Activated CD8-positive, alpha-beta T cell treated with anti-CD3 and anti-CD28 coated beads for 36 hours (primary cell): ENCODE measurements at regions not wholly inside any gene's neighbourhood (a gene's known extent, or its start where the extent isn't known, plus 50 kb on each side); places are given as distances from the start of the nearest gene placed in this dataset.

Source experiments
- ATAC-seq: fragments of 200-7000 bp; cut with Tn5 transposase; one replicate; pipeline ENCODE4 v1.10.0; 2021; ENCODE audit warnings: mild to moderate bottlenecking, moderate library complexity
- CTCF ChIA-PET: fragments of 350-600 bp; sonication (Branson Sonifier 250); formaldehyde crosslinking; loops from one replicate; lab custom pipeline; 2021; ENCODE audit warnings: antibody characterized with exemption; lab: Charles Lee
- POLR2A ChIA-PET: fragments of 350-600 bp; sonication (Branson Sonifier 250); formaldehyde crosslinking; loops from one replicate; lab custom pipeline; 2021; ENCODE audit warnings: antibody characterized with exemption; lab: Charles Lee
- DNase-seq: peaks from one replicate; pipeline ENCODE4 v3.0.0-alpha.2; 2020
- H3K27ac Mint-ChIP-seq: one replicate; pipeline ENCODE4 v1.8.0; 2021; ENCODE audit warnings: mild to moderate bottlenecking, mixed read lengths
- H3K27me3 Mint-ChIP-seq: one replicate; pipeline ENCODE4 v1.8.0; 2021; ENCODE audit warnings: mixed read lengths
- H3K36me3 Mint-ChIP-seq: one replicate; pipeline ENCODE4 v1.8.0; 2021; ENCODE audit warnings: low read depth, mixed read lengths
- H3K4me1 Mint-ChIP-seq: one replicate; pipeline ENCODE4 v1.8.0; 2021; ENCODE audit warnings: low read depth, mixed read lengths
- H3K4me3 Mint-ChIP-seq: one replicate; pipeline ENCODE4 v1.8.0; 2021; ENCODE audit warnings: mild to moderate bottlenecking, moderate library complexity, mixed read lengths
- H3K9me3 Mint-ChIP-seq: one replicate; pipeline ENCODE4 v1.8.0; 2021; ENCODE audit warnings: mixed read lengths
- CTCF ChIP-seq: fragments of 200-600 bp; IDR thresholded peaks from one replicate; pipeline ENCODE4 v1.8.0; 2022; ENCODE audit warnings: antibody characterized with exemption, mild to moderate bottlenecking
- intact Hi-C: fragments of 100-400 bp; cut with micrococcal nuclease; formaldehyde crosslinking; loops from one replicate; pipeline ENCODE4 v1.10.0; 2022

- intact Hi-C loops: no loop called here
- ATAC-seq (no peak), DNase-seq (no peak)
- Mint-ChIP-seq H3K4me1 (no peaks in the 10 kb centered on the region), H3K4me3 (no peak overlapping the region), H3K27ac (no peak overlapping the region), H3K36me3 (no peaks in the 10 kb centered on the region), H3K27me3 (peaks cover 8% of the 10 kb centered on the region), H3K9me3 (no peaks in the 10 kb centered on the region)
- TF ChIP-seq CTCF: no peak
- POLR2A ChIA-PET: no interaction called here
- CTCF ChIA-PET: no interaction called here
Observed at GRCh38 chr6:168223755-168224154, 95.8 kb downstream of the DACT2 start.

- H3K27ac Mint-ChIP-seq: no peak overlapping the region
- no peaks in the 10 kb centered on the region for H3K36me3 Mint-ChIP-seq
- ChIA-PET CTCF (no interaction called here), POLR2A (no interaction called here)
- peaks cover 5% of the 10 kb centered on the region for H3K27me3 Mint-ChIP-seq
- no peak overlapping the region for H3K4me3 Mint-ChIP-seq
- DNase-seq: no peak
- TF ChIP-seq CTCF: no peak
- no peaks in the 10 kb centered on the region for H3K9me3 Mint-ChIP-seq
- intact Hi-C loops: no loop called here
- ATAC-seq: no peak
- no peaks in the 10 kb centered on the region for H3K4me1 Mint-ChIP-seq
Observed at GRCh38 chr6:168223150-168223549, 96.4 kb downstream of the DACT2 start.

- H3K27me3 Mint-ChIP-seq: peaks cover 5% of the 10 kb centered on the region
- H3K4me1 Mint-ChIP-seq: no peaks in the 10 kb centered on the region
- DNase-seq: no peak
- H3K27ac Mint-ChIP-seq: no peak overlapping the region
- no peaks in the 10 kb centered on the region for H3K9me3 Mint-ChIP-seq
- H3K4me3 Mint-ChIP-seq: no peak overlapping the region
- ChIA-PET CTCF (no interaction called here), POLR2A (no interaction called here)
- no peaks in the 10 kb centered on the region for H3K36me3 Mint-ChIP-seq
- intact Hi-C loops: no loop called here
- no peak for TF ChIP-seq CTCF
- ATAC-seq: no peak
Observed at GRCh38 chr6:168222115-168223043, 97.2 kb downstream of the DACT2 start.

- H3K4me3 Mint-ChIP-seq: no peak overlapping the region
- H3K4me1 Mint-ChIP-seq: no peaks in the 10 kb centered on the region
- DNase-seq: no peak
- intact Hi-C loops: no loop called here
- TF ChIP-seq CTCF: no peak
- POLR2A ChIA-PET: no interaction called here
- CTCF ChIA-PET: no interaction called here
- H3K9me3 Mint-ChIP-seq: no peaks in the 10 kb centered on the region
- H3K27ac Mint-ChIP-seq: no peak overlapping the region
- ATAC-seq: no peak
- no peaks in the 10 kb centered on the region for H3K36me3 Mint-ChIP-seq
- H3K27me3 Mint-ChIP-seq: peaks cover 3% of the 10 kb centered on the region
Observed at GRCh38 chr6:168221497-168222079, 98.0 kb downstream of the DACT2 start.

- H3K27me3 Mint-ChIP-seq: peaks cover 3% of the 10 kb centered on the region
- ChIA-PET CTCF (no interaction called here), POLR2A (no interaction called here)
- ATAC-seq: no peak
- no peaks in the 10 kb centered on the region for H3K9me3 Mint-ChIP-seq
- DNase-seq: no peak
- TF ChIP-seq CTCF: no peak
- H3K36me3 Mint-ChIP-seq: no peaks in the 10 kb centered on the region
- H3K4me3 Mint-ChIP-seq: no peak overlapping the region
- H3K4me1 Mint-ChIP-seq: no peaks in the 10 kb centered on the region
- intact Hi-C loops: no loop called here
- H3K27ac Mint-ChIP-seq: no peak overlapping the region
Observed at GRCh38 chr6:168221000-168221399, 98.6 kb downstream of the DACT2 start.
